ENCODE measurements at regions not wholly inside any gene's neighbourhood (a gene's known extent, or its start where the extent isn't known, plus 50 kb on each side); places are given as distances from the start of the nearest gene placed in this dataset.
A peak's percentile ranks its signal among the peaks of the same experiment; 100 is the strongest.
"Not testable (repeated sequence)": the region's sequence is repeated elsewhere in the genome, so short reads cannot be mapped to it uniquely, and the experiment has no call there.

DNA sequence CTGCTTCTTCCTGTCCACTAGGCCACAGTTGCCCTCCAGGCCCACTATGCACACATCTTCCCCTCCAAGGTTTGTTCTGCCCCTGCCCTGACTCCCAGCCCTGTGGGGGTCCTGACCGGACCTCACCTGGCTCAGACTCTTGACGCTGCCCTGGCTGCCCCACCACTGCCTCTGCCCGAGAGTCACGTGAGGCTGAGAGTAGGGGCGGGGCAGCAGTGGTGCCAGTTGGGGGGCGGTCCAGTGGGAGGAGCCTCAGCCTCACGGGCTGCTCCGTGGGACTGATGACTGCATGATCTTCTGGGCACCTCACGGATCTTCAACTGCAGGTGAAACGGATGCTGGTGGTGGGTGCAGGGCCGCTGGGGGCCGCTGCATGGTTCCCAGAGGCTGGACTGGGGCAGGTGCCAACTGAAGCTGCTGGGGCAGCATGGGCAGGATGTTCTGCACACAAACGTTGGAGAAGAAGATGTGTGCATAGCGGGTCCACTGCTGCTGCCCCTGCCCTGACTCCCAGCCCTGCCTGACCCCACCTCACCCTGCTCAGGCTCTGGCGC lies 77.6 kb downstream of the HHIPL2 start:
- DNase-seq: not testable (repeated sequence)

DNA sequence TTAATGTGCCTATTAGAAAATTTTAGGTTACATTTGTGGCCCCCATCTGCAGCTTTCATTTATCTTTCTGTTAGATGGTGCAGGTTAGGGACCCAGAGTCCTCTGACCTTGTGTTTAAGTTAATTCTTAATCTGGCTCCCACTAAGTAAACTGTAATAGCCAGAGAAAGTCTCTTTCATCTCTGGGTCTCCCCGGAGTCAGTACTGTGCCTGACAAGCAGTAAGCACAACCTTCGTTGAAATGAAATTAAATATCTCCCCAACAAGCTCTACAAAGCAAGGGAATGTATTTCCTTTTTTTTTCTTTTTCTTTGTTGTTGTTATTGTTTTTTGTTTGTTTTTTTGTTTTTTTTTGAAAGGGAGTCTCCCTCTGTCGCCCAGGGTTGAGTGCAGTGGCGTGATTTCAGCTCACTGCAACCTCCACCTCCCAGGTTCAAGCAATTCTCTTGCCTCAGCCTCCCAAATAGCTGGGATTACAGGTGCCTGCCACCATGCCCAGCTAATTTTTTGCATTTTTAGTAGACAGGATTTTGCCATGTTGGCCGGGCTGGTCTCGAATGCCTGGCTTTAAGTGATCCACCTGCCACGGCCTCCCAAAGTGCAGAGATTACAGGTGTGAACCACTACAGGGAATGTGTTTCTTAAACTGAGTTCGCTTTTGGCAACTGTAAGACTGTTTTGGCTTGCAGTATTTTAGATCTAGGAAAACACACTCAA lies 81.6 kb downstream of the HHIPL2 start:
- no peak for DNase-seq

DNA sequence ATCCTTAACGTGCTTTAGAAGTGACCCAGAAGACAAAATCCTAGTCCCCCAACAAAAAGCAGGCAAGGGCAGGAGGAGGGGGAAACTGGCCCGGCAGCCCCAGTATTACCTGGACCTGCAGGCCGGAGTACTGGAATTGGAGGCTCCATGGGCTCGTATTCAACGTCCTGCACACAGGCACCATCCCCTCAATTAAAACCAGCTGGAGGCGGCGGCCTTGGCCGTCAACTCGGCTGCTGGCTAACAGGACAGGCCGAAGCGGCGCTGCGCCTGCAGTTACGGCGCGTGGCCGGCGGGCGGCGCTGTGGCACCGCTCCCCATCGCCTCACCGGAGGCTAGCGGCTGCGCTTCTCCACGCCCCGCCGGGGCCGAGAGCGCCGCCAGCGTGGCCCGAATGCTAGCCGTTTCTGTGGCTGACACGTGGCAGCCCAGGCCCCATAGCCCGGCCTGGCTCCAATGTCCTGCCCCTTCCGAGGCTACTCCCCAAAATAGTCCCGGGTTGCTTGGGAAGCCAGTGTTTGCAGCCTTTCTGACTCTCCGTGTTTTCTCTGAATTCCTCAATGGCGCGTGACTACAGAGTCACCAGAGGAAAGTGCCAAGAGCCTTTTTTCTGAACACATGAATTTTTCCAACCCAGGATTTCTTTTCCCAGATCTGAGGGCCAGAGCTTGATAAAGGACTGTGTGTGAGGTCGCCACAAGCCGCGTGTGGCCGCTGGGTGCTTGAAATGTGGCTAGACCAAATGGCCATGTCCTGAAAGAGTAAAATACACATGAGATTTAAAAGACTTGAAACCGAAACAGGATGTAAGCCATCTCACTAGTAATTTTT lies 82.5 kb downstream of the HHIPL2 start:
- peak; percentile 93 for DNase-seq

DNA sequence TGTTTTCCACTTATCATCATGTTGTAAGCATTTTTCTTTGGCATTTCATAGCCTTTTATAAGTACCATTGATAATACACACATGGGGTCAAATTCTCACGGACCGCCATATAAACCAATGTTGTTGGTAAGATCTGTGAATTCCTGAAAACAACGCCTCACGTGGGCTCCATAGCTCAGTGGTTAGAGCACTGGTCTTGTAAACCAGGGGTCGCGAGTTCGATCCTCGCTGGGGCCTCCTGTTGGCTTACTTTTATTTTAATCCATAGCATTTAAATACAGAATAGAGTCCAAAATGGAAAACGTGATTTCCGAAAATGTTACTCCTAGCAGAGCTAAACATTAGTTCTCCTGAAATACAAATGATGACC lies 83.1 kb downstream of the HHIPL2 start:
- DNase-seq: peak; percentile 62

DNA sequence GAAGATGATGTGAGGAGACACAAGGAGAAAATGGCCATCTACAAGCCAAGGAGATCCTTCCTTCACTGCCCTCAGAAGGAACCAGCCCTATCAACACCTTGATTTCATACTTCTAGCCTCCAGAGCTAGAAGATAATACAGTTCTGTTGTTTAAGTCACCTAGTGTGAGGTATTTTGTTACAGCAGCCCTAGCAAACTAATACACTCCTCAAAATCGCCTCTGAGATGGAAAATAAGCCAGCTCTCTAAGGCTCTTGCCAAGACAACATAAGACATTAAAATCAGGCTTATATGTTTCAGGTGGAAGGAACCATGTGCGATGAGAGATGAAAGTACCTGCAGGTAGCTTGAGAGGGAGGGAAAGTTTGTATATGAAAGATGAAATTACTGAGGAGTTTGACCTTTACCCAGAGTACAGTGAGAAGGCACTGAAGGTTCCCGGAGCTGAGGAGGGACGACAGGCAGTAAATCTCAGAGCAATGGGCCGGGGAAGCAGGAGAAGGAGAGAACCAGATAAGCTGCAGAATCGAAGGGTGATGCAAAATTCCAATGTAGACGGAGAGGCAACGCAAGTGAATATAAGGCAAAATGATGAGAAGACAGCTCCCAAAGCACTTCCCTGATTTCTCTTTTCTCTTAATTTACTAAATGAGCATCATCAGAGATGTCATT lies 84.7 kb downstream of the HHIPL2 start:
- DNase-seq: no peak

DNA sequence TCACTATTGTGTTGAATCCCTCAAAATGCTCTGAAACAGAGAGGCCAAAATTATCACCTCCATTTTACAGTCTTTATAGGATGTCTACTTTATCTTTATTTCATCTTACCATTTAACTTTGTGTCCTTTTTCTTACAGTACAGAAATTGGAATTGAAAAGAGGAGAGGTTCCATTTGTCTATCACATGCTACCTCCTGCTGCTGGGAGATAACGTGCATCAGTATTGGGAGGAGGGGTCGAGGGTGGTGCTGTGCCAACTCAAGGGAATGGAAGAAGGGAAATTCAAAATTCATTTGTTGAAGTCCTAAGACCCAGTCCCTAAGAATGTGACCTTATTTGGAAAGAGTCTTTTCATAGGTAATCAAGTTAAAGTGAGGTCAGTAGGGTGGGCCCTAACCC lies 85.3 kb downstream of the HHIPL2 start:
- DNase-seq: no peak

DNA sequence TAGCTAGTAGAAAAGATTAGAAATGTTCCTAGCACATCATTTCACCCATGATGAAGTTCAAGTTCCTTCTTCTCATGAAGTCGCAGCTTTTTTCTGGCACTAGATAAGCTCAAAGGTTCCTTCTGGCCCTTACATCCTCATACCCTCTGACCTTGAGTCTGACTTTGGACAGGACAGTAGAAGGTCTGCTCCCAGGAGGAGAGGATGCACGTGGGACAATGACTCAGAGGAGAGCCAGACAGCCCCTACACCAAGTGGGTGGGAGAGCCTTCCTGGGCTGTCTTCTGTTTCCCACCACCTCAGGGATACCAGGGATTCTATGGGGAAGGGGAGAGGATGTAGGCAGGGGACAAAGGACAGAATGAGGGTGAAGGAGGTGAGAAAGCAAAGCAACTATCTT lies 86.0 kb downstream of the HHIPL2 start:
- DNase-seq: no peak

DNA sequence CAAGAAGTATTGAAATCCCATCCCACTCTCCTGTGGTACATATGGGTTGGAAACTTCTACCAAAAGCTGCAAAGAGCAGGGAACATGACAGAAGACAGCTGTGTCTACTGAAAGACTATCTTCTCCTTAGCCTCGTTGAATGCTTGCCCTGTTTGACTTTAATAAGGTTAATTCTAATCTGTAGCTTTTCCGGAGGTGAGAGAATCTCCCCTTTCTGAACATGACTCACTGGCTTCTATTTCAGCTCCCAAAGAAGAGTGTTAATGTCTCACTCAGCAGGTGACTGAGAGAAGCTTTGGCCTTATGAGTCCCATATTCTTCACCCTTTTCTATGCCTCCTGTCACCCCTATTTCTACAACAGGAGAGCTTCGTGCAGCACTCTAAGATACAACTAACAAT lies 88.3 kb downstream of the HHIPL2 start:
- no peak for DNase-seq

DNA sequence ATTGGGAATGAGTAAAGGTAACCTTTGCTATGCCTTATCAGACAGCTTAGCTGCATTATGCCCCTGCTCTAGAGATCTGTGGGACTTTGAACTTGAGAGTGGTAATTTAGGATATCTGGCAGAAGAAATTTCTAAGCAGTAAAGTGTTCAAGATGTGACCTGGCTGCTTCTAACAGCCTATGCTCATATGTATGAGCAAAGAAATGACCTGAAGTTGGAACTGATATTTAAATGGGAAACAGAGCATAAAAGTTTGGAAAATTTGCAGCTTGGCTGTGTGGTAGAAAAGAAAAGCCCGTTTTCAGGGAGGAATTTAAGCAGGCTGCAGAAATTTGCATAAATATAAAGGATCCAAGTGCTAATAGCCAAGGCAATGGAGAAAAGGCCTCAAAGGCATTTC lies 90.4 kb downstream of the HHIPL2 start:
- no peak for DNase-seq

DNA sequence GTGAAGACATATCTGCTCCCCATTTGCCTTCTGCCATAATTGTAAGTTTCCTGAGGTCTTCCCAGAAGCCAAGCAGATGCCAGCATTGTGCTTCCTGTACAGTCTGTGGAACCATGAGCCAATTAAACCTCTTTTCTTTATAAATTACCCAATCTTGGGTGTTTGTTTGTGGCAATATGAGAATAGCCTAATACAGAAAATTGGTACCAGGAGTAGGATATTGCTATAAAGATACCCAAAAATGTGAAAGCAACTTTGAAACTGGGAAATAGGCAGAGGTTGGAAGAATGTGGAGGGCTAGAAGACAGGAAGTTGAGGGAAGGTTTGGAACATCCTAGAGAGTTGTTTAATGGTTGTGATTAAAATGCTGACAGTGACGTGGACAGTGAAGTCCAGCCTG lies 90.8 kb downstream of the HHIPL2 start:
- no peak for DNase-seq

DNA sequence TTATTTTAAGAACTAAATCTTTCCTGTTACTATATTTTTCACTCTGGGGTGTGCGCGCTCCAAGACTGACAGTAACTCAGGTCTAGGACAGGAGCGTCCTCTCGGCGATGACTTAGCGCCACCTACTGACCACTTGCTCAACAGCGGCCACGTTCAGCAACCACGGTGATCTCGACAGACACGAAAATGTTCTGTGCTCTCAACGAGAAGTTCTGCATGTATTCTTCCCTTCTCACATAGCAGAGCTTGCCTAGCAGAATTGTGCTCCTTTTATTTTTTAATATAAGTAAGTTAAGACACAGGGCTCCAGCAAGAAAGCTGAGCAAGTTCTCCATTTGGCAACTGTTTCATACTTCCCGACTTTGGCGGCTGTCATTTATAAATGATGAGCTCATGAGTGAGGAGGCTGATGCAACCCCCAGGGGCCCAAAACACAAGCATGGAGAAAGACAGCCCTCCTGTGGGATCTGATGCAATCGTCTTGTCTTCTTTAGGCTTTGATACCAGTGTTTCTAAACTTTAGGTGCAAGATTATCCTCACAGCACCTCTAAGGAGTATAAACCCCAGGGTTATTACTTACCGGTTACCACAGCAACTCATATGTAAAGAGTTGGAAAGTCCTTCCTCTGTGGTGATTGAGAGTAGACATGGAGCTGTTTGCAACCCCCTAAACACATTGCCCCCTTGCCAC lies 92.6 kb downstream of the HHIPL2 start:
- peak; percentile 94 for DNase-seq

DNA sequence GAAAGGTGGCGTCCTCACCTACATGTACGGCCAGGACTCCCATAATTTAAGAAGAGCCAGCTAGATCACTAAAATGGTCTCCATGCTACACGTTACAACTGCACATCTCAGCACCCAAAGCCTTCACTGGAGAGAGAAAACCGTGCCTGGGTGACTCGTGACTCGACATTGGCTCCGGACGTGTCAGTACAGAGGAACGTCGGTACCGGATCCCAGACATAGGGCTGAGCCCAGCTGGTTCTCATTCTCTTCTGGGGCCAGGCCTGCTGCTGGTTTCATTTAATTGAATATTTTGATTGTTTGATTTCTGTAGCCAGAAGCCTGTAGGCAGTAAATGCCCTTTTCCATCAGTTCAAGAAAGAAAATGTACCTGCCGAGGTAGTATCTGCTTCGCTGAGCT lies 93.1 kb downstream of the HHIPL2 start:
- peak; percentile 35 for DNase-seq

DNA sequence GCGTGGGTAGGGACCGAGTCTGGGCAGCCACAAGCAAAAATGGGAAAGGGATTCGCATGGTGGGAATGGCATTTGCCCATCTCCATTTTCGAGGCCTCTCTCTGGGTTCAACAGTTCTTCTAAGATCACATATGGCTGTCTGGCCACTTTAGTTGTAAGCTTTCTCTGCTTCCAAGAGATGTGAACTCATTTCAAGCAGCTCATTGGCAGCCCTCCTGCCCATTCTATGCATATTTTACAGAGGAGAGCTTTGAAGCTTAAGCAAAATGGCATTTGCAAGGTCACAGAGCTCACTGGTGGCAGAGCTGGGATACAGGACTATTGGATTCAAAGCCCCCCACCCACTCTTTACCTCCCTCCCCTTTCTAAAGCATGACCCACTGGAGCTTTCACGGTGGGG lies 93.7 kb downstream of the HHIPL2 start:
- no peak for DNase-seq

DNA sequence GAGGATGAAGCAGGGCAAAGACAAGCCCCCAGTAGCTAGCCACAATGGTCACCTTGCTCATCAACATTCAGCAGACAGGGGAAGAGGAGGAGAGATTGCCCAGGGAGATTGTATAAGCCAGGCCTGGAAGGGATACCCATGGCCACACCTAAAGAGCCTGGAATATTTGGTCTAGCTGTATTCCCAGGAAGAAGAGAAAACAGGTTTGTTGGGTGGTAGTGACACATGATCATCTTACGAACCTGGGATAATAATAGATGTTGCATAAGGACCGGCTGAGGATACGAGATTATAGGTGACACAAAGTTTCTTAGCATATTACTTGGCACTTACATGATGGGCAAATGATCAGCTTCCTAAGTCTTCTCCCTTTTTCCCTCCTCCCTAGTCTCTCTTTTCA lies 95.9 kb downstream of the HHIPL2 start:
- DNase-seq: no peak

DNA sequence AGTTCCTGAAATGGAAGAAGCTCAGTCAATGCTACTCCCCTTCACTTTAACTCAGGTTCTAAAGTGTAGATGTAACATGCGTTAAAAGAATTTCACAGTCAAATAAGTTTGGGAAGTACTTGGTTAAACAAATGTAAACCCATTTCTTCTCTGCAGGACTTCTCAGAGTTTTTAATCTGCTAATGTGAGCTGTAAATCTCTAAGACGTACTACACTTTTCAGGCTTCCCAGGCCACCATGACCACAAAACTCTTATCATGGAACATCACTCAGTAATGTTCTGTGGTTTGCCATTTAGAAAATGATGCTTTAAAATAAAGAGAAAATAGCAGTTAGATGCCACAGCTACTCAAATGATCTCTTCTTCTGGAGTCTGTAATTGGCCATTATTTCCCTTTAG lies 104.3 kb downstream of the HHIPL2 start:
- no peak for DNase-seq

DNA sequence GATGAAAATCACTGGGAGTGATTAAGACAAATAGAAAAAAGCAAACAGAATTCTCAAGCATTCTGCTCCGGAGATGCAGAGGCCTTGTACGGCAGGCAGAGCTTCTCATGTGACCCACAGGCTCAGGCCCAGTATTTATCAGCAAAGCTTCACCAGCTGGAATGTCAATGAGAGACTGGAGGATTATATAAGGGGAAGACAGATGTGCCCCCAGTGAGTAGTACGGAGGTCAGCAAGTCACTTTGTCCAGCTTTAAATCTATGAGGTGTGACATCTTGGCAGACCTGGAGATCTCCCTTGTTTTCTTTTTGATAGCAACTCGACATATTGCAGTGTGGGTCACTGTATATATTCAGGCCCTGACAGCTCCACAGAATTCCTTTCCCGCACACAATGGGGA lies 106.8 kb downstream of the HHIPL2 start:
- no peak for DNase-seq

DNA sequence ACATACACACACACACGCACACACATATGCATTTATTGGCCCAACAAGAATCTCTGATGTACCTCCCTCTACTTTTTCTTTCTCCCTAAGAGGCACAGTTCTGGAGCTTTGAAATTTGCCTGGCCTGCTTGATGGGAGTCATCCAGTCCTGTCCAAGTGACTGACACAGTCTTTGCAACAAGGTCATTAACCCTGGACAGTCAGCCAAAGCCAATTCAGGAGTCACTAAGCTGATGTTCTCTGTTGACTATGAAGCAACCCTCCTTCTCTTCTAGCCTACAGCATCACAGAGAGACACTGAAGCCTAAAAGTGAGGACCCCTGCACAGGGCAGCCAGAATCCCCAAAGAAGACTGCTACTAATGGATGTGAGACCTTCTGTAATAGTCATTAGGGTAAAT lies 123.1 kb downstream of the HHIPL2 start:
- DNase-seq: no peak

DNA sequence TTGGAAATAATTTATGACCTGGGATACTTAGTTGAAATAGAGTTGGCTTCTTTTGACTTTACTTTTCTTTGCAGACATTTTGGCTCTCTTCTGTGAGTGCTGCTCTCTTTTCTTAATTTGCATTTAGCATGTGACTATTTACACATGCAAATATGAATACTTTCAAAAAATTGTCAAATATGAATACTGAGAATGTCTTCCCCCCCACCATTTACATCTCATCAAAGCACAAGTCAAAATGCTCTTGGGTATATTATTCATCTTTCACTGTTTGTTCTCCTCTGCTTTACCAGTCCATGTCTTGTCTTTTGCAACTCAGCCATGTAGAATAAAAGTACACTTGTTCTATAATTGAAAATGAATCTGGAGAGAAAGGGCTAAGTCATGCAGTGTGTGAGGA lies 126.5 kb downstream of the HHIPL2 start:
- DNase-seq: no peak

DNA sequence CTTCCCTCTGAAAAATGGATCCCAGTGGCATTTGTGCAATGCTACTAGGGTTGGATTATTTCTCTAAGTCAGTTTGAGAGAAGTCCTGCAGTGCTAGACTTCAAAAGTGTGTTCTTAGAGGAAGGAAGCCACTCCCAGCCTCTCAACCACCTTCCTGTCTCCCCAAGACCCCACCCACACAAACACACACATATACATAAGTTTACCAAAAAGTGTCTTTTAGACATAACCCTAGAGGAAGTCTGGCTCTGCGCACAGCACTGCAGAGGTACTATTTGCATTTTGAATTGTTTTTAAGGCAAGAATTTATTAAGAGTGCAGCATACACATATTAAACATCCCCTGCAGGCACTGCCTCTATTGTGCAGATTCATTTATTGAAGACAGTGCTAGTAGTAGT lies 127.3 kb downstream of the HHIPL2 start:
- no peak for DNase-seq

DNA sequence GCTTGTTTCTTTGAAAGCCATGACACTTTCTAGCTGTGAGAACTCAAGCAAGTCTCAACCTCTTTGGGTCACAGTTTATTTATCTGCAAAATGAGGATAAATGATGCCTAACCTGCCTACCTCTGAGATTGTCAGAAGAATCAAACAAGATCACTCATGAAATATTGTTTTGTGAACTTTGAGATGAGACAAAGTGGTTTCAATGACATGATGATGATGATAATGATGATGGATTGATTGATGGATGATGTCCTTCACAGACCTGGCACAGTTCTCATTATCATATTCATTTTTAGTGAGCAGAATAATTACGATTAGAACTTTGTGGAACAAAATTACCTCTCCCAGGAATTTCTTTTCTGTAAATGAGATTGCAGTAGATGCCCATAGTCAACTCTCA lies 129.2 kb downstream of the HHIPL2 start:
- no peak for DNase-seq

DNA sequence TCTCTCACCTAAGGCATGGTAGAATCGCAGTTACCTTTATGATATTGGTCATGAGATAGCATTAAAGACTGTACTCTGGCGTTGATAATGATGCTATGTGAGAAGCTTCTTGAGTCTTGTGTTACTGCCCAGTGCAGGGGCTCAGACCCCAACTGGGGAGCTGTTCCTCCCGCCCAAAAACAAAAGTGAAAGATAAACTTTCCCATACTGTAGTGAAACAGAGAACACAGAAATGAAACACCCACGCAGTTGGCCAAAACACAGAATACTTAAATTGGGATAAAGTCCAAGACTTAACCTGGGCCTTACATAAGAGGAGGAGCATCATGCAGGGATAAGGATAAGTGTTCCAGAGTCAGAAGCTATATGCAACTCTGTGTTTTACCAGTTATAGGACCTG lies 130.6 kb downstream of the HHIPL2 start:
- no peak for DNase-seq
